Uterus (tissue), 2 donors: ENCODE measurements at regions not wholly inside any gene's neighbourhood (a gene's known extent, or its start where the extent isn't known, plus 50 kb on each side); places are given as distances from the start of the nearest gene placed in this dataset.

Source experiments
- CTCF ChIP-seq, 4 experiments: fragments of 200-600 bp in 2 of 4; fragments of 450-650 bp in 2 of 4; sonication (generic) in 2 of 4; IDR thresholded peaks; one replicate each; pipeline ENCODE4 v1.5.1; 2016 to 2019; ENCODE audit warnings: antibody characterized with exemption in 4 of 4, mild to moderate bottlenecking in 2 of 4, moderate library complexity in 1 of 4
- POLR2A ChIP-seq, 2 donors: fragments of 450-650 bp; IDR thresholded peaks; one replicate each; pipeline ENCODE4 v1.6.1; 2016; ENCODE audit warnings: antibody characterized with exemption in 2 of 2, mild to moderate bottlenecking in 1 of 2, moderate library complexity in 1 of 2

- TF ChIP-seq CTCF (IDR thresholded peaks at IDR 0.05) (no peak), POLR2A (IDR thresholded peaks at IDR 0.05) (no peak)
These were observed 134.1 kb downstream of the OLFM1 start for GRCh38 chr9:135221576-135221950.
